NT2/D1 (cell line): ENCODE measurements at regions not wholly inside any gene's neighbourhood (a gene's known extent, or its start where the extent isn't known, plus 50 kb on each side); places are given as distances from the start of the nearest gene placed in this dataset.

Experiments
- YY1 ChIP-seq: IDR thresholded peaks from 2 replicates; pipeline ENCODE4 v1.6.1; 2011; ENCODE audit not compliant: insufficient read length, insufficient read depth
- ZNF274 ChIP-seq: IDR thresholded peaks from 2 replicates; pipeline ENCODE4 v1.6.1; 2011; ENCODE audit warnings: mild to moderate bottlenecking, low read depth, low read length

- no peak for TF ChIP-seq ZNF274
- TF ChIP-seq YY1, result no peak
Observed at GRCh38 chr5:79856456-79857055, 134.5 kb downstream of the MTX3 start.
